CD4-positive, alpha-beta T cell treated with Interleukin-17A for 4 hours (primary cell): ENCODE measurements at regions not wholly inside any gene's neighbourhood (a gene's known extent, or its start where the extent isn't known, plus 50 kb on each side); places are given as distances from the start of the nearest gene placed in this dataset.
"Not testable (repeated sequence)": the region's sequence is repeated elsewhere in the genome, so short reads cannot be mapped to it uniquely, and the experiment has no call there.

Source experiments
- DNase-seq: peaks from one replicate; pipeline ENCODE4 v3.0.0-alpha.2; 2020; ENCODE audit warnings: mixed read lengths

GRCh38 chr3:15851735-15852134 lies 54.0 kb upstream of the ANKRD28 start:
- no peak for DNase-seq

GRCh38 chr3:15858547-15859506 lies 61.0 kb upstream of the ANKRD28 start:
- DNase-seq = peak; percentile 70

- DNase-seq = peak; percentile 76
Measured at GRCh38 chr3:15859507-15860013, 61.8 kb upstream of the ANKRD28 start.

GRCh38 chr3:15860014-15860934 lies 62.5 kb upstream of the ANKRD28 start:
- peak; percentile 10 for DNase-seq

GRCh38 chr3:15861163-15861562 lies 63.4 kb upstream of the ANKRD28 start:
- no peak for DNase-seq

GRCh38 chr3:15872807-15873206 lies 75.0 kb upstream of the ANKRD28 start:
- DNase-seq = no peak

GRCh38 chr3:15873415-15873814 lies 75.6 kb upstream of the ANKRD28 start:
- no peak for DNase-seq

GRCh38 chr3:15875016-15875689 lies 77.4 kb upstream of the ANKRD28 start:
- no peak for DNase-seq

- no peak for DNase-seq
Measured at GRCh38 chr3:15876669-15877068, 78.9 kb upstream of the ANKRD28 start.

GRCh38 chr3:15877813-15878212 lies 80.0 kb upstream of the ANKRD28 start:
- no peak for DNase-seq

- not testable (repeated sequence) for DNase-seq
Measured at GRCh38 chr3:15879787-15880186, 82.0 kb upstream of the ANKRD28 start.

- DNase-seq = no peak
Measured at GRCh38 chr3:15882577-15882976, 84.8 kb upstream of the ANKRD28 start.

- no peak for DNase-seq
Measured at GRCh38 chr3:15884132-15884531, 86.4 kb upstream of the ANKRD28 start.

GRCh38 chr3:15886521-15886920 lies 88.7 kb upstream of the ANKRD28 start:
- DNase-seq = no peak

GRCh38 chr3:15887261-15887660 lies 89.5 kb upstream of the ANKRD28 start:
- DNase-seq = no peak

- DNase-seq = no peak
Measured at GRCh38 chr3:15889936-15890335, 92.2 kb upstream of the ANKRD28 start.

GRCh38 chr3:15892311-15893227 lies 94.8 kb upstream of the ANKRD28 start:
- no peak for DNase-seq

- DNase-seq = no peak
Measured at GRCh38 chr3:15894382-15894781, 96.6 kb upstream of the ANKRD28 start.

GRCh38 chr3:15896500-15896899 lies 98.7 kb upstream of the ANKRD28 start:
- DNase-seq = no peak

GRCh38 chr3:15899388-15899787 lies 101.6 kb upstream of the ANKRD28 start:
- DNase-seq = no peak

- no peak for DNase-seq
Measured at GRCh38 chr3:15903164-15903563, 105.4 kb upstream of the ANKRD28 start.
